ENCODE measurements at regions not wholly inside any gene's neighbourhood (a gene's known extent, or its start where the extent isn't known, plus 50 kb on each side); places are given as distances from the start of the nearest gene placed in this dataset.

DNA sequence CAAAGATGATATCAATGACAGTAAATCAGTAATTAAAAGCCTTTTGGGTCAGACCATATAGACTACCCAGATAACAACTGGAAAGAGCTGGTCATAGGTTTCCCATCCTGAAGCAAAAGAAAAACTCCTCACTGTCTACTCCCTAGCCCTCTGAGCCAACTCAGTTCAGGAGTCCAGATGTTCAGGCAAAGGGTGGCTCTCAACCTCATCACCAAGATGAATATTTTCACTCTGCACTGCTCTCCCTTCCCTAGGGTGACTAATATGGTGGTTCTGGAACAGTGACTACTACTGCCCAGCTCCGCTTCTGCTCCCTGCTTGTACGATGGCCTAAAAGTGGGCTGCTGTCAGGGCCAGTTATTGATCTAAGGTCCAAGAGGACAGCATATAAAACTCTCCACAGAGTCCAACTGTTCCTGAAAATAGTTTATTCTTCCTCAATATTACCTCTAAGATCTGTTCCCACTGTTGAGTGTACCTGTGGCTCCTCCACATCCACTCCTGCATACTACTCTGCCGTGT, 263.4 kb upstream of the SLC30A5 start:
- TF ChIP-seq, protein P1, sequence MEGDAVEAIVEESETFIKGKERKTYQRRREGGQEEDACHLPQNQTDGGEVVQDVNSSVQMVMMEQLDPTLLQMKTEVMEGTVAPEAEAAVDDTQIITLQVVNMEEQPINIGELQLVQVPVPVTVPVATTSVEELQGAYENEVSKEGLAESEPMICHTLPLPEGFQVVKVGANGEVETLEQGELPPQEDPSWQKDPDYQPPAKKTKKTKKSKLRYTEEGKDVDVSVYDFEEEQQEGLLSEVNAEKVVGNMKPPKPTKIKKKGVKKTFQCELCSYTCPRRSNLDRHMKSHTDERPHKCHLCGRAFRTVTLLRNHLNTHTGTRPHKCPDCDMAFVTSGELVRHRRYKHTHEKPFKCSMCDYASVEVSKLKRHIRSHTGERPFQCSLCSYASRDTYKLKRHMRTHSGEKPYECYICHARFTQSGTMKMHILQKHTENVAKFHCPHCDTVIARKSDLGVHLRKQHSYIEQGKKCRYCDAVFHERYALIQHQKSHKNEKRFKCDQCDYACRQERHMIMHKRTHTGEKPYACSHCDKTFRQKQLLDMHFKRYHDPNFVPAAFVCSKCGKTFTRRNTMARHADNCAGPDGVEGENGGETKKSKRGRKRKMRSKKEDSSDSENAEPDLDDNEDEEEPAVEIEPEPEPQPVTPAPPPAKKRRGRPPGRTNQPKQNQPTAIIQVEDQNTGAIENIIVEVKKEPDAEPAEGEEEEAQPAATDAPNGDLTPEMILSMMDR (IDR thresholded peaks at IDR 0.05; ENCODE audit: low read depth, low read length): no peak
- no peaks in the 10 kb centered on the region for H3K9me3 ChIP-seq (ENCODE audit: low read depth)
- DNase-seq (ENCODE audit: low read depth in 1 of 2, low spot score in 1 of 2): no peak
- no peaks in the 10 kb centered on the region for H3K4me1 ChIP-seq (ENCODE audit: low read depth)
- no peaks in the 10 kb centered on the region for H3K36me3 ChIP-seq
- H3K4me3 ChIP-seq: no peak overlapping the region
- H3K27ac ChIP-seq: no peak overlapping the region
- H3K27me3 ChIP-seq: no peaks in the 10 kb centered on the region

DNA sequence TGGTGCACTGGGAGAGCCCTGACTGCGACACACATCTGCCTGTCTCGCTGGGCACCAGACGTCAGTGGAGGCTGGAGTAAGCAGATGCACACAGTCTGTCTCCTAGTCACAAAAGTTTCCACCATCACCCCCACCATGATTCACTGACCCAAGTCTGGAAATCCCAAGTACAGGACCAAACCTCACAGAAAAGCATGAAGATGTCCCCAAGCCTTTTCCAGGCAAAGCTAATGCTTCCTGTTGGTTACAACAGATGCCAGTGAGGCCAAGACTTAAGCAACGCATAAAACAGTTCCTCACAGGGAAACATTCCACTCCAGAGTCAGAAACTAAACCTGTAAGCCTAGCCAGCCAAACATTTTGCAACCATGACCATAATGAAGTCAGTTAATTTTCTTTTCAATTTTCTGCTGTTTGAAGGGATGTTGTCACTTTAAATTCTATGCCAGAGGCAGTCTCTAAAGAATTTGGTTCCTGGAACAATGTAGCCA, 259.3 kb upstream of the SLC30A5 start:
- no peak overlapping the region for H3K4me3 ChIP-seq
- TF ChIP-seq, protein P1 (IDR thresholded peaks at IDR 0.05; ENCODE audit: low read depth, low read length): no peak

DNA sequence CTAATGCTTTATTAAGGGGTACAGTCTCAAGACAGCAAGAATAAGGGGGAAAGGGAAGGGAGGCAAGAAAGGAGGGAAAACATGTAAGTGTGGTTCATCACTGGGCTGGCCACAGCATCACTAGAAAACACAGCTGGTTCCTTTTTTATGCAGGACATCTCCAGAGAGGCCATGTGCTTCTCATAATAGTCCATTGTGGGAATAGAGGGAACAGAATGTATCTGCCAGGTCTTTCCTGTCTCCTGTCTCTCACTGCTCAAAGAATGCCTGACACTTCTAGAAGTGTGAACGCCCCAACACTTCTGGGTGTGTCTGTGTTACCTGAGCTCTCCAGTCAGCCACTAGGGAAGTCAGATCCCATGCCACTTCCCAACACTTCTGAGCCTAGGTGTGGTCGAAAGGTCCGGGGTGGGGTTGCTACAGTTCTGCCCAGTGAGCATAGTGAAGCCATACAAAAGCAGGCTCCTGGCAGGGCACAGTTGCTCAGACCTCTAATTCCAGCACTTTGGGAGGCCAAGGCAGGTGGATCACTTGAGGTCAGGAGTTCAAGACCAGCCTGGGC, 255.6 kb upstream of the SLC30A5 start:
- Histone ChIP-seq H3K27me3 (no peaks in the 10 kb centered on the region), H3K27ac (no peak overlapping the region), H3K4me3 (no peak overlapping the region), H3K4me1 (ENCODE audit: low read depth) (no peaks in the 10 kb centered on the region), H3K36me3 (no peaks in the 10 kb centered on the region), H3K9me3 (ENCODE audit: low read depth) (no peaks in the 10 kb centered on the region)
- DNase-seq (ENCODE audit: low read depth in 1 of 2, low spot score in 1 of 2): no peak
- TF ChIP-seq, protein P1 (IDR thresholded peaks at IDR 0.05; ENCODE audit: low read depth, low read length): no peak

More for the DNA sequence above, 259.3 kb upstream of the SLC30A5 start:
- Histone ChIP-seq H3K27me3 (no peaks in the 10 kb centered on the region), H3K36me3 (no peaks in the 10 kb centered on the region), H3K4me1 (ENCODE audit: low read depth) (no peaks in the 10 kb centered on the region), H3K9me3 (ENCODE audit: low read depth) (no peaks in the 10 kb centered on the region), H3K27ac (no peak overlapping the region)
- peak in 1 of 2 donors; percentile 15 for DNase-seq (ENCODE audit: low read depth in 1 of 2, low spot score in 1 of 2)

DNA sequence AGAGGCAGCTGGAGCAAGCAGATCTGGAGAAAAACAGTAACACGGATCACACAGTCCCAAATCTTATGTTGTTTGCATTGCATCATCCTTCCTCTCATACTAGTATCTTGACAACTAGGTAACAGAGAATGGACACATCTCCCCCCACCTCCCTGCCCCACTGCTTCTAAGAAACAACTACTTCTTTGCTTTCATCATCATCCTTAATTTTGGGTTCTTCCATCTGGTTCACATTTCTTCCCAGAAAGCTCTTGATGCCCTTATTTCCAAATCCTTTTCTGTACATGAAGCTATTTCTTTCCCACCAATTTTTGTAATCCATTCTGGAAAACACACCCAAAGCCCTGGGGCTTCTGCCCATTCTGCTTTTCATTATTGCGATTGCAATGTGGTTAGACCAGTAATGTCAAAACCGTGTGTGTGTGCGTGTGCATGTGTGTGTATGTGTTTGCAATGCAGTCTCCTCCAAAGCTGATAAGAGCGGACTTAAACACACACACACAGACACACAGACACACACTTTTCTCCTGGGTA, 254.7 kb upstream of the SLC30A5 start:
- TF ChIP-seq, protein P1 (IDR thresholded peaks at IDR 0.05; ENCODE audit: low read depth, low read length): no peak
- H3K9me3 ChIP-seq (ENCODE audit: low read depth): no peaks in the 10 kb centered on the region
- no peaks in the 10 kb centered on the region for H3K4me1 ChIP-seq (ENCODE audit: low read depth)
- no peaks in the 10 kb centered on the region for H3K36me3 ChIP-seq
- DNase-seq (ENCODE audit: low read depth in 1 of 2, low spot score in 1 of 2): peak in 1 of 2 donors; percentile 16
- H3K27me3 ChIP-seq: no peaks in the 10 kb centered on the region
- no peak overlapping the region for H3K4me3 ChIP-seq
- no peak overlapping the region for H3K27ac ChIP-seq

DNA sequence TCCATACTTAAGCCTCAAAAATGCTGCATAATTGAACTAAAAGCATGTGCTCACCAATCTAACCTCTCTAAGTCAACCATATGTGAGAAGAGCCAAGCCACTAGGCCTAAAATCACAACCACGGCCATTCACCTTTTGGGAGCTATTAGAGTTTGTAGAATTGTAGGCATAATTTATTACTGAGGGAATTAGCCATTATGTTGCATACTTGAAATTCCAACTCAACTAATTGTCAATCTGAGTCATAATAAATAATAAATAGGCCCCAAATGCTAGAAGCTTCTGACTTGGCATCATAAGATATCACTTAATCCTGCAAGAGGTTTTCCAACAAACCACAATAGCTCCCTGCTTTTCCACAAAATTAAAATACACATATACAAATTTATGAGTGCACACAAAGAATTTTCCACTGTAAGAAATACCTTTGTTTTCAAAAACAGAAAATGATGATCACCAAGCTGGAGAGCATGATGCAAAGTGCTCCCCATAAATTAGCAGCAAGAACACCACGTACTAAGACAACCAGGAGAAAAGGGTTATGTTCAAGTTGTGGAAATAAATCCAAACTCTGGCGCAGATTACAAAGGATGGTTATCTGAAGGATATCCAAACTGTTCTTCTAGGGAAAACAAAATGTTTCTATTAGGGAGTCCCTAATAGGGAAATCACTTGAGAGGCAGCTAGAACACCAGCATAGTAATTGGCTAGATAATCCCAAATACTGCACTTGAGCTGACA, 250.0 kb upstream of the SLC30A5 start:
- Histone ChIP-seq H3K36me3 (no peaks in the 10 kb centered on the region), H3K27me3 (no peaks in the 10 kb centered on the region), H3K4me1 (ENCODE audit: low read depth) (no peaks in the 10 kb centered on the region), H3K9me3 (ENCODE audit: low read depth) (no peaks in the 10 kb centered on the region), H3K27ac (no peak overlapping the region), H3K4me3 (no peak overlapping the region)
- TF ChIP-seq, protein P1 (IDR thresholded peaks at IDR 0.05; ENCODE audit: low read depth, low read length): no peak
- no peak for DNase-seq (ENCODE audit: low read depth in 1 of 2, low spot score in 1 of 2)

Data from cardiac muscle cell (in vitro differentiated cells and primary cell).